ENCODE measurements at regions not wholly inside any gene's neighbourhood (a gene's known extent, or its start where the extent isn't known, plus 50 kb on each side); places are given as distances from the start of the nearest gene placed in this dataset.

DNA sequence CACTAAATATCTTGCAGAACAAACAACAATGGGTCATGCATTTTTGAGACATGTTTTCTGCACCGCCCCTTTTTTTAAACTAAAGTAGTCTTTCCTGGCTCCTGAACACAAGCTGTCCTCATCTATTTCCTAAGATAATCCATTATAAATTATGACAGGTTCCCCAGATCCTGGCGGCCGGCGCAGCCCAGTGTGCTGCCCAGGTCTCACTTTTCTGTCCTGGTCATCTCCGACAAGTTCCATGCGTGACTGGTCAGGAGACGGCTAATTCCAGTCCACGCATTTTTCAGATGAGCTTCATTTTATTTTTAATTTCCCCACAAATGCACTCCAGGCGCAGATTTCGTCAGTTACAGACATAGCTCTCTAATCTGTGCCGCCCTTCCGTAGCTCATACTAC, 92.9 kb upstream of the EGFLAM start:
- TF ChIP-seq WT1 (tag by site-specific recombination; IDR thresholded peaks at IDR 0.05) (no peak), ZNF335 (tag by site-specific recombination; conservative IDR thresholded peaks at IDR 0.05) (no peak), SP7 (tag by site-specific recombination; IDR thresholded peaks at IDR 0.05) (no peak), MYNN (tag by site-specific recombination; IDR thresholded peaks at IDR 0.05; ENCODE audit: borderline replicate concordance) (no peak), ZNF10 (tag by site-specific recombination; IDR thresholded peaks at IDR 0.05) (no peak), ZNF248 (tag by site-specific recombination; IDR thresholded peaks at IDR 0.05) (no peak), ZNF510 (tag by site-specific recombination; IDR thresholded peaks at IDR 0.05; ENCODE audit: insufficient replicate concordance) (no peak), ZNF239 (tag by site-specific recombination; IDR thresholded peaks at IDR 0.05) (no peak)
- no peak overlapping the region for H3K4me3 ChIP-seq (ENCODE audit: low read depth, low read length)
- no peak overlapping the region for H3K27ac ChIP-seq (ENCODE audit: extremely low read depth, low read depth, low read length)
- no peaks in the 10 kb centered on the region for H3K9me3 ChIP-seq (ENCODE audit: control insufficient read depth, insufficient read depth, low read depth, low read length)
- no peaks in the 10 kb centered on the region for H3K36me3 ChIP-seq (ENCODE audit: control insufficient read depth in 2 of 2, insufficient read depth in 1 of 2, low read length in 2 of 2)
- ChIA-PET POLR2A (no interaction called here), CTCF (interaction anchor here (0.6 to 0.8 kb wide), 3 partner anchors 27 to 761 kb away, joined by 3 to 6 read pairs (median 3); no protein-coding TSS in a partner anchor)
- no peaks in the 10 kb centered on the region for H3K4me1 ChIP-seq (ENCODE audit: control insufficient read depth, insufficient read depth, low read length)

DNA sequence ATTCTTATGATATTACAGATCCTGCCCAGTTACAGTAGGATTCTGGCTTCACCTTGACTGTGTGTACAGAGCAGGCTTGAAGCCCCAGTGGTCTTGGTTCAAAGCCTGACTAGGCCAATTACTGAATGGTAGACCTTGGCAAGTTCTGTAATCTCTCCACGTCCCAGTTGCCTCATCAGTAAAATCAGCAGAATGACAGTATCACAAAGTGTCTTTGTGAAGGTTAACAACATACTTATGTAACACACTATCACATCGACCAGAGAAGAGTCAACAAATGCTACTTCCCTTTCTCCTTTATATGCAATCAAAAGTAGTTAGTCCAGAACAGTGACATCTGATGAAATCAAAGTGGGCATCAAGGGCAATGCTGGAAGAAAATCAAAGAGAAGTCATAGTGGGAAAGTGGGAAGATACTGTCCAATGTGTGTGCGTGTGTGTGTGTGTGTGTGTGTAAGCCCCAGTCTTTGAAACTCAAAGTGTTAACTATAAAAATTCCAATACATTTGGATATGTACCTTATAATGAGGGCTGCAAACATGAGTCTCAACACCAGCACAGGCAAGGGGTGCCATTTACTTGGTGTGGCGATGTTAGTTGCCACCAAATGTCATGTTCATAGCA, 93.5 kb upstream of the EGFLAM start:
- H3K4me3 ChIP-seq (ENCODE audit: low read depth, low read length), result no peak overlapping the region
- POLR2A ChIA-PET, result no interaction called here
- TF ChIP-seq ZBTB1 (tag by site-specific recombination; IDR thresholded peaks at IDR 0.05), result no peak
- TF ChIP-seq, protein P1, sequence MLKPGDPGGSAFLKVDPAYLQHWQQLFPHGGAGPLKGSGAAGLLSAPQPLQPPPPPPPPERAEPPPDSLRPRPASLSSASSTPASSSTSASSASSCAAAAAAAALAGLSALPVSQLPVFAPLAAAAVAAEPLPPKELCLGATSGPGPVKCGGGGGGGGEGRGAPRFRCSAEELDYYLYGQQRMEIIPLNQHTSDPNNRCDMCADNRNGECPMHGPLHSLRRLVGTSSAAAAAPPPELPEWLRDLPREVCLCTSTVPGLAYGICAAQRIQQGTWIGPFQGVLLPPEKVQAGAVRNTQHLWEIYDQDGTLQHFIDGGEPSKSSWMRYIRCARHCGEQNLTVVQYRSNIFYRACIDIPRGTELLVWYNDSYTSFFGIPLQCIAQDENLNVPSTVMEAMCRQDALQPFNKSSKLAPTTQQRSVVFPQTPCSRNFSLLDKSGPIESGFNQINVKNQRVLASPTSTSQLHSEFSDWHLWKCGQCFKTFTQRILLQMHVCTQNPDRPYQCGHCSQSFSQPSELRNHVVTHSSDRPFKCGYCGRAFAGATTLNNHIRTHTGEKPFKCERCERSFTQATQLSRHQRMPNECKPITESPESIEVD (tag by site-specific recombination; IDR thresholded peaks at IDR 0.05), result no peak
- no peak for TF ChIP-seq GFI1B (tag by site-specific recombination; IDR thresholded peaks at IDR 0.05)
- TF ChIP-seq ZBTB17 (tag by site-specific recombination; IDR thresholded peaks at IDR 0.05), result no peak
- TF ChIP-seq ZNF350 (tag by site-specific recombination; IDR thresholded peaks at IDR 0.05), result no peak
- no peak for TF ChIP-seq ZNF621 (tag by site-specific recombination; IDR thresholded peaks at IDR 0.05)
- no peak for TF ChIP-seq ZNF404 (tag by site-specific recombination; IDR thresholded peaks at IDR 0.05)
- TF ChIP-seq ZNF184 (tag by site-specific recombination; IDR thresholded peaks at IDR 0.05), result no peak
- no peak for TF ChIP-seq SETDB1 (IDR thresholded peaks at IDR 0.05; ENCODE audit: insufficient read length, low read length)
- TF ChIP-seq, protein P2, sequence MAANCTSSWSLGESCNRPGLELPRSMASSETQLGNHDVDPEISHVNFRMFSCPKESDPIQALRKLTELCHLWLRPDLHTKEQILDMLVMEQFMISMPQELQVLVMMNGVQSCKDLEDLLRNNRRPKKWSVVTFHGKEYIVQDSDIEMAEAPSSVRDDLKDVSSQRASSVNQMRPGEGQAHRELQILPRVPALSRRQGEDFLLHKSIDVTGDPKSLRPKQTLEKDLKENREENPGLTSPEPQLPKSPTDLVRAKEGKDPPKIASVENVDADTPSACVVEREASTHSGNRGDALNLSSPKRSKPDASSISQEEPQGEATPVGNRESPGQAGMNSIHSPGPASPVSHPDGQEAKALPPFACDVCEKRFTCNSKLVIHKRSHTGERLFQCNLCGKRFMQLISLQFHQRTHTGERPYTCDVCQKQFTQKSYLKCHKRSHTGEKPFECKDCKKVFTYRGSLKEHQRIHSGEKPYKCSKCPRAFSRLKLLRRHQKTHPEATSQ (tag by site-specific recombination; IDR thresholded peaks at IDR 0.05), result no peak
- TF ChIP-seq, protein P3, sequence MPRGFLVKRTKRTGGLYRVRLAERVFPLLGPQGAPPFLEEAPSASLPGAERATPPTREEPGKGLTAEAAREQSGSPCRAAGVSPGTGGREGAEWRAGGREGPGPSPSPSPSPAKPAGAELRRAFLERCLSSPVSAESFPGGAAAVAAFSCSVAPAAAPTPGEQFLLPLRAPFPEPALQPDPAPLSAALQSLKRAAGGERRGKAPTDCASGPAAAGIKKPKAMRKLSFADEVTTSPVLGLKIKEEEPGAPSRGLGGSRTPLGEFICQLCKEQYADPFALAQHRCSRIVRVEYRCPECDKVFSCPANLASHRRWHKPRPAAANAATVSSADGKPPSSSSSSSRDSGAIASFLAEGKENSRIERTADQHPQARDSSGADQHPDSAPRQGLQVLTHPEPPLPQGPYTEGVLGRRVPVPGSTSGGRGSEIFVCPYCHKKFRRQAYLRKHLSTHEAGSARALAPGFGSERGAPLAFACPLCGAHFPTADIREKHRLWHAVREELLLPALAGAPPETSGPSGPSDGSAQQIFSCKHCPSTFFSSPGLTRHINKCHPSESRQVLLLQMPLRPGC (tag by site-specific recombination; IDR thresholded peaks at IDR 0.05), result no peak
- no peak for TF ChIP-seq ZNF324 (tag by site-specific recombination; IDR thresholded peaks at IDR 0.05)
- no peak for TF ChIP-seq ZSCAN16 (tag by site-specific recombination; IDR thresholded peaks at IDR 0.05)
- no peak for TF ChIP-seq ZNF394 (tag by site-specific recombination; IDR thresholded peaks at IDR 0.05; ENCODE audit: borderline replicate concordance)
- no peak for TF ChIP-seq MYNN (tag by site-specific recombination; IDR thresholded peaks at IDR 0.05; ENCODE audit: borderline replicate concordance)
- TF ChIP-seq KLF7 (tag by site-specific recombination; IDR thresholded peaks at IDR 0.05; ENCODE audit: borderline replicate concordance), result no peak
- TF ChIP-seq, protein P4, sequence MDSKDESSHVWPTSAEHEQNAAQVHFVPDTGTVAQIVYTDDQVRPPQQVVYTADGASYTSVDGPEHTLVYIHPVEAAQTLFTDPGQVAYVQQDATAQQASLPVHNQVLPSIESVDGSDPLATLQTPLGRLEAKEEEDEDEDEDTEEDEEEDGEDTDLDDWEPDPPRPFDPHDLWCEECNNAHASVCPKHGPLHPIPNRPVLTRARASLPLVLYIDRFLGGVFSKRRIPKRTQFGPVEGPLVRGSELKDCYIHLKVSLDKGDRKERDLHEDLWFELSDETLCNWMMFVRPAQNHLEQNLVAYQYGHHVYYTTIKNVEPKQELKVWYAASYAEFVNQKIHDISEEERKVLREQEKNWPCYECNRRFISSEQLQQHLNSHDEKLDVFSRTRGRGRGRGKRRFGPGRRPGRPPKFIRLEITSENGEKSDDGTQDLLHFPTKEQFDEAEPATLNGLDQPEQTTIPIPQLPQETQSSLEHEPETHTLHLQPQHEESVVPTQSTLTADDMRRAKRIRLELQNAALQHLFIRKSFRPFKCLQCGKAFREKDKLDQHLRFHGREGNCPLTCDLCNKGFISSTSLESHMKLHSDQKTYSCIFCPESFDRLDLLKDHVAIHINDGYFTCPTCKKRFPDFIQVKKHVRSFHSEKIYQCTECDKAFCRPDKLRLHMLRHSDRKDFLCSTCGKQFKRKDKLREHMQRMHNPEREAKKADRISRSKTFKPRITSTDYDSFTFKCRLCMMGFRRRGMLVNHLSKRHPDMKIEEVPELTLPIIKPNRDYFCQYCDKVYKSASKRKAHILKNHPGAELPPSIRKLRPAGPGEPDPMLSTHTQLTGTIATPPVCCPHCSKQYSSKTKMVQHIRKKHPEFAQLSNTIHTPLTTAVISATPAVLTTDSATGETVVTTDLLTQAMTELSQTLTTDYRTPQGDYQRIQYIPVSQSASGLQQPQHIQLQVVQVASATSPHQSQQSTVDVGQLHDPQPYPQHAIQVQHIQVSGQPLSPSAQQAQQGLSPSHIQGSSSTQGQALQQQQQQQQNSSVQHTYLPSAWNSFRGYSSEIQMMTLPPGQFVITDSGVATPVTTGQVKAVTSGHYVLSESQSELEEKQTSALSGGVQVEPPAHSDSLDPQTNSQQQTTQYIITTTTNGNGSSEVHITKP (tag by site-specific recombination; IDR thresholded peaks at IDR 0.05), result no peak
- TF ChIP-seq ZNF214 (tag by site-specific recombination; IDR thresholded peaks at IDR 0.05; ENCODE audit: borderline replicate concordance), result no peak
- TF ChIP-seq, protein P5, sequence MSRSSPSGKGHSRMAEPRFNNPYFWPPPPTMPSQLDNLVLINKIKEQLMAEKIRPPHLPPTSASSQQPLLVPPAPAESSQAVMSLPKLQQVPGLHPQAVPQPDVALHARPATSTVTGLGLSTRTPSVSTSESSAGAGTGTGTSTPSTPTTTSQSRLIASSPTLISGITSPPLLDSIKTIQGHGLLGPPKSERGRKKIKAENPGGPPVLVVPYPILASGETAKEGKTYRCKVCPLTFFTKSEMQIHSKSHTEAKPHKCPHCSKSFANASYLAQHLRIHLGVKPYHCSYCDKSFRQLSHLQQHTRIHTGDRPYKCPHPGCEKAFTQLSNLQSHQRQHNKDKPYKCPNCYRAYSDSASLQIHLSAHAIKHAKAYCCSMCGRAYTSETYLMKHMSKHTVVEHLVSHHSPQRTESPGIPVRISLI (tag by site-specific recombination; IDR thresholded peaks at IDR 0.05), result no peak

More for the DNA sequence above, 93.5 kb upstream of the EGFLAM start:
- Histone ChIP-seq H3K27ac (ENCODE audit: extremely low read depth, low read depth, low read length) (no peak overlapping the region), H3K36me3 (ENCODE audit: control insufficient read depth in 2 of 2, insufficient read depth in 1 of 2, low read length in 2 of 2) (no peaks in the 10 kb centered on the region), H3K9me3 (ENCODE audit: control insufficient read depth, insufficient read depth, low read depth, low read length) (no peaks in the 10 kb centered on the region), H3K4me1 (ENCODE audit: control insufficient read depth, insufficient read depth, low read length) (no peaks in the 10 kb centered on the region)
- CTCF ChIA-PET, result interaction anchor here (0.6 to 0.7 kb wide), 3 partner anchors 167 to 600 kb away, joined by 3 to 4 read pairs (median 3); no protein-coding TSS in a partner anchor

Data from HEK293 (cell line).